ENCODE measurements at regions not wholly inside any gene's neighbourhood (a gene's known extent, or its start where the extent isn't known, plus 50 kb on each side); places are given as distances from the start of the nearest gene placed in this dataset.

DNA sequence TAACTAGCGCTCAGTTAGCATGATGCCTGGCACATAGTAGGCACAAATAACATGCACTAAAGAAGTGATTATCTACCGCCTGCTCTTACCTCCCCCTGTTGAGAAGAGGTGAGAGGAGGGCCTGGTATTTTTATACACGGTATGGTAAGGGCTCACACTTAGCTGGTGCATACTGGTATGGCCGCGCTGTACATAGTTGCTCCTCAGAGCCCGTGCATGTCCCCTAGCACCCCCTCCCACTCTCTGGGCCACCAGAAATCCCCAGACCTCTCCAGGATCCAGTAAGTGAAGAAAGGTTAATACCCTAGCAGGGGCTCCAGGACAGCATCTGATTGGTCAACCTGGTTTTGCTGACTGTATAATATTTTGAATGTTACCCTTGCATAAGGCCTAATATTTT lies 121.4 kb downstream of the RAB11FIP2 start:
- TF ChIP-seq POLR2AphosphoS5 (IDR thresholded peaks at IDR 0.05) (no peak), POLR2A (IDR thresholded peaks at IDR 0.05) (no peak)
- TF ChIP-seq, protein P1, sequence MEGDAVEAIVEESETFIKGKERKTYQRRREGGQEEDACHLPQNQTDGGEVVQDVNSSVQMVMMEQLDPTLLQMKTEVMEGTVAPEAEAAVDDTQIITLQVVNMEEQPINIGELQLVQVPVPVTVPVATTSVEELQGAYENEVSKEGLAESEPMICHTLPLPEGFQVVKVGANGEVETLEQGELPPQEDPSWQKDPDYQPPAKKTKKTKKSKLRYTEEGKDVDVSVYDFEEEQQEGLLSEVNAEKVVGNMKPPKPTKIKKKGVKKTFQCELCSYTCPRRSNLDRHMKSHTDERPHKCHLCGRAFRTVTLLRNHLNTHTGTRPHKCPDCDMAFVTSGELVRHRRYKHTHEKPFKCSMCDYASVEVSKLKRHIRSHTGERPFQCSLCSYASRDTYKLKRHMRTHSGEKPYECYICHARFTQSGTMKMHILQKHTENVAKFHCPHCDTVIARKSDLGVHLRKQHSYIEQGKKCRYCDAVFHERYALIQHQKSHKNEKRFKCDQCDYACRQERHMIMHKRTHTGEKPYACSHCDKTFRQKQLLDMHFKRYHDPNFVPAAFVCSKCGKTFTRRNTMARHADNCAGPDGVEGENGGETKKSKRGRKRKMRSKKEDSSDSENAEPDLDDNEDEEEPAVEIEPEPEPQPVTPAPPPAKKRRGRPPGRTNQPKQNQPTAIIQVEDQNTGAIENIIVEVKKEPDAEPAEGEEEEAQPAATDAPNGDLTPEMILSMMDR (IDR thresholded peaks at IDR 0.05), result no peak
